Spleen (tissue), 11 donors: ENCODE measurements at regions not wholly inside any gene's neighbourhood (a gene's known extent, or its start where the extent isn't known, plus 50 kb on each side); places are given as distances from the start of the nearest gene placed in this dataset.

Experiments used
- DNase-seq: peaks from one replicate; pipeline ENCODE4 v3.0.0-alpha.2; 2020
- H3K27ac ChIP-seq, 8 donors: fragments of 200-600 bp; sonication (generic) in 7 of 8; 1 replicate in 4 of 8; 2 replicates in 4 of 8; pipeline versions ENCODE4 v1.5.0 to v1.8.0; 2016 to 2021; ENCODE audit warnings: inconsistent platforms in 4 of 8, mild to moderate bottlenecking in 4 of 8, moderate library complexity in 1 of 8
- H3K27me3 ChIP-seq, 7 donors: fragments of 200-600 bp; sonication (generic) in 6 of 7; replicated peaks in 1 of 7; 1 replicate in 4 of 7; 2 replicates in 3 of 7; pipeline versions ENCODE4 v1.5.0 to v1.8.0; 2016 to 2021; ENCODE audit warnings: inconsistent platforms in 3 of 7, mild to moderate bottlenecking in 1 of 7
- H3K36me3 ChIP-seq, 6 donors: fragments of 200-600 bp; sonication (generic) in 5 of 6; 1 replicate in 4 of 6; 2 replicates in 2 of 6; pipeline versions ENCODE4 v1.5.0 to v1.8.0; 2016 to 2021; ENCODE audit warnings: inconsistent platforms in 2 of 6
- H3K4me1 ChIP-seq, 6 donors: fragments of 200-600 bp; sonication (generic) in 5 of 6; 1 replicate in 3 of 6; 2 replicates in 3 of 6; pipeline versions ENCODE4 v1.5.0 to v1.8.0; 2016 to 2021; ENCODE audit warnings: inconsistent platforms in 3 of 6
- H3K4me3 ChIP-seq, 8 donors: fragments of 200-600 bp; sonication (generic) in 7 of 8; 1 replicate in 4 of 8; 2 replicates in 4 of 8; pipeline versions ENCODE4 v1.5.0 to v1.8.0; 2016 to 2021; ENCODE audit warnings: inconsistent platforms in 4 of 8, mild to moderate bottlenecking in 4 of 8, moderate library complexity in 2 of 8
- H3K9me3 ChIP-seq, 8 donors: fragments of 200-600 bp; sonication (generic) in 7 of 8; 1 replicate in 4 of 8; 2 replicates in 4 of 8; pipeline versions ENCODE4 v1.5.0 to v1.8.0; 2016 to 2021; ENCODE audit warnings: inconsistent platforms in 4 of 8
- CTCF ChIP-seq, 11 experiments: fragments of 200-600 bp in 7 of 11; fragments of 450-650 bp in 4 of 11; sonication (generic) in 4 of 11; IDR thresholded peaks in 8 of 11; conservative IDR thresholded peaks in 3 of 11; 1 replicate in 7 of 11; 2 replicates in 4 of 11; pipeline versions ENCODE4 v1.4.0 to v1.8.0; 2016 to 2021; ENCODE audit warnings: antibody characterized with exemption in 11 of 11, inconsistent platforms in 4 of 11, mild to moderate bottlenecking in 1 of 11
- POLR2A ChIP-seq, 3 donors: fragments of 450-650 bp; IDR thresholded peaks; one replicate each; pipeline ENCODE4 v1.5.1; 2017; ENCODE audit warnings: antibody characterized with exemption in 3 of 3, mild to moderate bottlenecking in 1 of 3
- POLR2AphosphoS5 ChIP-seq, 3 donors: sonication (generic); formaldehyde crosslinking; IDR thresholded peaks; one replicate each; pipeline ENCODE4 v1.5.1; 2017; ENCODE audit warnings: antibody characterized with exemption in 3 of 3
- WGBS, 5 donors: extraction: QIAGEN DNeasy Blood & Tissue Kit in 3 of 5; methylation state at CpG; one replicate each; pipeline versions ENCODE4 v1.1.5 to v1.1.7; 2013 to 2018; 5-methylcytosine and 5-hydroxymethylcytosine counted together
- intact Hi-C: fragments of 100-400 bp; cut with DNase I; formaldehyde crosslinking; loops from one replicate; pipeline ENCODE4 v1.15.0; 2023; ENCODE audit warnings: low total_unique reads
- donor health status: healthy with polysubstance abuse.
- donor health status: DM: no; HTN: no; CAD: no; lungs with moderate emphysema.
- donor health status: DM: no; HTN: no; CAD: no.
- donor health status: Bipolar disorder and iron deficiency.
- donor health status: healthy.
- donor health status: DM: no; HTN: no; CAD: no.
- donor health status: DM: yes; HTN: yes; CAD: no.

GRCh38 chr13:71316792-71317363 lies 550.1 kb downstream of the DACH1 start:
- no peak for DNase-seq
- Histone ChIP-seq H3K4me1 (no peaks in the 10 kb centered on the region), H3K27me3 (no peaks in the 10 kb centered on the region), H3K36me3 (no peaks in the 10 kb centered on the region), H3K9me3 (peaks cover 0 to 9% (median 0%) of the 10 kb centered on the region in 8 donors), H3K27ac (no peak overlapping the region), H3K4me3 (no peak overlapping the region)
- TF ChIP-seq CTCF (IDR thresholded peaks at IDR 0.05 in 8 of 11, conservative IDR thresholded peaks at IDR 0.05 in 3 of 11) (no peak), POLR2AphosphoS5 (IDR thresholded peaks at IDR 0.05) (no peak), POLR2A (IDR thresholded peaks at IDR 0.05) (no peak)
- intact Hi-C loops: no loop called here
- WGBS, 5 donors: 55 to 72% (median 61%) methylated on average over 3 of the region's 3 CpGs

- Histone ChIP-seq H3K4me1 (no peaks in the 10 kb centered on the region), H3K27me3 (no peaks in the 10 kb centered on the region), H3K27ac (no peak overlapping the region), H3K9me3 (no peaks in the 10 kb centered on the region), H3K36me3 (no peaks in the 10 kb centered on the region), H3K4me3 (no peak overlapping the region)
- intact Hi-C loops: no loop called here
- no peak for TF ChIP-seq CTCF (IDR thresholded peaks at IDR 0.05 in 8 of 11, conservative IDR thresholded peaks at IDR 0.05 in 3 of 11)
- no peak for TF ChIP-seq POLR2AphosphoS5 (IDR thresholded peaks at IDR 0.05)
- TF ChIP-seq POLR2A (IDR thresholded peaks at IDR 0.05): no peak
- no peak for DNase-seq
Observed at GRCh38 chr13:71312923-71313322, 554.1 kb downstream of the DACH1 start.

- Histone ChIP-seq H3K27me3 (no peaks in the 10 kb centered on the region), H3K4me1 (no peaks in the 10 kb centered on the region), H3K4me3 (peak overlapping the region in 2 of 8 donors; percentile 17 to 37), H3K9me3 (no peaks in the 10 kb centered on the region), H3K27ac (no peak overlapping the region), H3K36me3 (no peaks in the 10 kb centered on the region)
- WGBS, 5 donors: 48 to 72% (median 60%) methylated on average over 4 of the region's 4 CpGs
- no peak for DNase-seq
- TF ChIP-seq CTCF (IDR thresholded peaks at IDR 0.05 in 8 of 11, conservative IDR thresholded peaks at IDR 0.05 in 3 of 11) (no peak), POLR2A (IDR thresholded peaks at IDR 0.05) (no peak), POLR2AphosphoS5 (IDR thresholded peaks at IDR 0.05) (no peak)
- intact Hi-C loops: no loop called here
Observed at GRCh38 chr13:71309905-71310304, 557.1 kb downstream of the DACH1 start.

- no peak overlapping the region for H3K27ac ChIP-seq
- TF ChIP-seq POLR2A (IDR thresholded peaks at IDR 0.05): no peak
- no peak for TF ChIP-seq POLR2AphosphoS5 (IDR thresholded peaks at IDR 0.05)
- no peak for TF ChIP-seq CTCF (IDR thresholded peaks at IDR 0.05 in 8 of 11, conservative IDR thresholded peaks at IDR 0.05 in 3 of 11)
- WGBS, 5 donors: 69 to 85% (median 78%) methylated on average over 1 of the region's 1 CpG
- intact Hi-C loops: no loop called here
- H3K4me1 ChIP-seq: no peaks in the 10 kb centered on the region
- no peak overlapping the region for H3K4me3 ChIP-seq
- no peaks in the 10 kb centered on the region for H3K27me3 ChIP-seq
- no peak for DNase-seq
- H3K9me3 ChIP-seq: no peaks in the 10 kb centered on the region
- H3K36me3 ChIP-seq: no peaks in the 10 kb centered on the region
Observed at GRCh38 chr13:71306821-71307220, 560.2 kb downstream of the DACH1 start.
